Hepatocyte (in vitro differentiated cells): ENCODE measurements at regions not wholly inside any gene's neighbourhood (a gene's known extent, or its start where the extent isn't known, plus 50 kb on each side); places are given as distances from the start of the nearest gene placed in this dataset.
"Not testable (repeated sequence)": the region's sequence is repeated elsewhere in the genome, so short reads cannot be mapped to it uniquely, and the experiment has no call there.

Experiments used
- DNase-seq: peaks from one replicate; pipeline ENCODE4 v3.0.0-alpha.2; 2016; ENCODE audit warnings: low spot score
- H2AFZ ChIP-seq: fragments of 200-600 bp; sonication (generic); 2 replicates; pipeline ENCODE4 v1.6.0; 2016; ENCODE audit warnings: antibody characterized with exemption, mild to moderate bottlenecking
- H3K27ac ChIP-seq: fragments of 200-600 bp; sonication (generic); 2 replicates; pipeline ENCODE4 v1.5.1; 2016; ENCODE audit warnings: mild to moderate bottlenecking
- H3K27me3 ChIP-seq: fragments of 200-600 bp; sonication (generic); 2 replicates; pipeline ENCODE4 v1.6.1; 2016
- H3K36me3 ChIP-seq: fragments of 200-600 bp; sonication (generic); replicated peaks from 2 replicates; pipeline ENCODE4 v1.5.1; 2016; ENCODE audit warnings: low read depth; ENCODE audit not compliant: insufficient read depth
- H3K4me1 ChIP-seq: fragments of 200-600 bp; sonication (generic); 2 replicates; pipeline ENCODE4 v1.5.1; 2016; ENCODE audit warnings: mild to moderate bottlenecking, moderate library complexity; ENCODE audit not compliant: insufficient read depth
- H3K4me2 ChIP-seq: fragments of 200-600 bp; sonication (generic); 2 replicates; pipeline ENCODE4 v1.6.0; 2016
- H3K4me3 ChIP-seq: fragments of 200-600 bp; sonication (generic); 2 replicates; pipeline ENCODE4 v1.5.1; 2016; ENCODE audit warnings: mild to moderate bottlenecking
- H3K79me2 ChIP-seq: fragments of 200-600 bp; sonication (generic); 2 replicates; pipeline ENCODE4 v1.6.0; 2017; ENCODE audit warnings: mild to moderate bottlenecking
- H3K9me2 ChIP-seq: fragments of 200-600 bp; sonication (generic); replicated peaks from 2 replicates; pipeline ENCODE4 v1.6.0; 2017; ENCODE audit warnings: mild to moderate bottlenecking; ENCODE audit not compliant: insufficient read depth
- H3K9me3 ChIP-seq: fragments of 200-600 bp; sonication (generic); 2 replicates; pipeline ENCODE4 v1.5.1; 2016; ENCODE audit warnings: low read depth, mild to moderate bottlenecking
- H4K20me1 ChIP-seq: fragments of 200-600 bp; sonication (generic); 2 replicates; pipeline ENCODE4 v1.6.0; 2016; ENCODE audit warnings: mild to moderate bottlenecking; ENCODE audit not compliant: insufficient read depth, poor library complexity, severe bottlenecking
- EZH2 ChIP-seq: fragments of 200-600 bp; sonication (generic); IDR thresholded peaks from 2 replicates; pipeline ENCODE4 v1.6.1; 2016; ENCODE audit warnings: antibody characterized with exemption, mild to moderate bottlenecking, borderline replicate concordance
- EZH2phosphoT487 ChIP-seq: fragments of 200-600 bp; sonication (generic); IDR thresholded peaks from one replicate; pipeline ENCODE4 v1.6.1; 2018; ENCODE audit warnings: antibody characterized with exemption, mild to moderate bottlenecking, low read depth, moderate library complexity; ENCODE audit not compliant: unreplicated experiment, severe bottlenecking
- WGBS: methylation state at CpG from one replicate; pipeline ENCODE4 v1.1.6; 2016; ENCODE audit warnings: low lambda C conversion rate; ENCODE audit errors: missing lambda C conversion rate; 5-methylcytosine and 5-hydroxymethylcytosine counted together
- TF ChIP-seq, protein P1 (sequence below): fragments of 200-600 bp; sonication (generic); IDR thresholded peaks from 2 replicates; pipeline ENCODE4 v1.5.1; 2016; ENCODE audit warnings: antibody characterized with exemption, mild to moderate bottlenecking; ENCODE audit not compliant: poor library complexity

DNA sequence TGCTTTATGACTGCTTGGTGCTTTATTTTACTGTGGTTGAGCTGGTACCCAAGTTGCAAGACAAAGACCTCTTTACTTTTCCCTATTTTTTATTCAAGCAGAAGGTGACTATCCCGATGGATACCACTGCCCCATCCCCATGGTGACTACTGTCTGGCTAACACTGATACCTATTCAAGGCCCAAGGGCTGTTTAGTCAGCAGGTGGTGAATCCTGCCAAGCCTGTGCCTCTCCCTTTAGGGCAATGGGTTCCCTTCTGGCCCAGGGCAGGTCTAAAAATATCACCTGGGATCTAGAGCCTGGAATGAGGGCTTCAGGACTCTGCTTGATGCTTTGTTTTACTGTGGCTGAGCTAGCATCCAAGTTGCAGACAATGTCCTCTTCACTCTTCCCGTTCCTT is 510.0 kb upstream of the GRAMD2B start:
- H3K36me3 ChIP-seq = no peaks in the 10 kb centered on the region
- H3K27ac ChIP-seq = no peak overlapping the region
- H4K20me1 ChIP-seq = no peaks in the 10 kb centered on the region
- H3K9me2 ChIP-seq = no peaks in the 10 kb centered on the region
- no peaks in the 10 kb centered on the region for H3K9me3 ChIP-seq
- no peaks in the 10 kb centered on the region for H3K4me1 ChIP-seq
- no peaks in the 10 kb centered on the region for H3K27me3 ChIP-seq
- 92% methylated on average over 2 of the region's 2 CpGs for WGBS
- no peak for DNase-seq
- no peak overlapping the region for H3K4me2 ChIP-seq
- TF ChIP-seq EZH2phosphoT487 = no peak
- TF ChIP-seq, protein P1, sequence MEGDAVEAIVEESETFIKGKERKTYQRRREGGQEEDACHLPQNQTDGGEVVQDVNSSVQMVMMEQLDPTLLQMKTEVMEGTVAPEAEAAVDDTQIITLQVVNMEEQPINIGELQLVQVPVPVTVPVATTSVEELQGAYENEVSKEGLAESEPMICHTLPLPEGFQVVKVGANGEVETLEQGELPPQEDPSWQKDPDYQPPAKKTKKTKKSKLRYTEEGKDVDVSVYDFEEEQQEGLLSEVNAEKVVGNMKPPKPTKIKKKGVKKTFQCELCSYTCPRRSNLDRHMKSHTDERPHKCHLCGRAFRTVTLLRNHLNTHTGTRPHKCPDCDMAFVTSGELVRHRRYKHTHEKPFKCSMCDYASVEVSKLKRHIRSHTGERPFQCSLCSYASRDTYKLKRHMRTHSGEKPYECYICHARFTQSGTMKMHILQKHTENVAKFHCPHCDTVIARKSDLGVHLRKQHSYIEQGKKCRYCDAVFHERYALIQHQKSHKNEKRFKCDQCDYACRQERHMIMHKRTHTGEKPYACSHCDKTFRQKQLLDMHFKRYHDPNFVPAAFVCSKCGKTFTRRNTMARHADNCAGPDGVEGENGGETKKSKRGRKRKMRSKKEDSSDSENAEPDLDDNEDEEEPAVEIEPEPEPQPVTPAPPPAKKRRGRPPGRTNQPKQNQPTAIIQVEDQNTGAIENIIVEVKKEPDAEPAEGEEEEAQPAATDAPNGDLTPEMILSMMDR = no peak
- TF ChIP-seq EZH2 = no peak
- H3K79me2 ChIP-seq = no peaks in the 10 kb centered on the region
- H3K4me3 ChIP-seq = no peak overlapping the region
- no peak overlapping the region for H2AFZ ChIP-seq

DNA sequence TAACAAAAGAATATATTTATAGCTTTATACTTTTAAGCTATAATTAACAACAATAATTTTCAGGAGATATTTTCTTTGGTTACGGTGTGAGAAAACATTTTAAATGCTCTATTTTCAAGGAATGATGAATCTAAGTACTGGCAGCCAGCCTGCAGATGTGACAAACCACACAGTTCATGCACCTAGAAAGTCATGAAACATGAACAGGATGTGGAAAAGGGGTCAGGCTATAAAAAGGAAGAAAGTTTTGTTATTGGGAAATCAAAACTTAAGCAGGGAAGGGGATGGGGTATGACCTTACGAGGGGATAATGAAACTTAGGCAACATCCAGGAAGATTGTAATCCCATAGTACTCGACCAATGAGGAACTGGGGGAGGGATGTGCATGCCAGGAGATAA is 508.7 kb upstream of the GRAMD2B start:
- Histone ChIP-seq H4K20me1 (no peaks in the 10 kb centered on the region), H3K79me2 (no peaks in the 10 kb centered on the region), H2AFZ (no peak overlapping the region), H3K4me1 (no peaks in the 10 kb centered on the region), H3K4me2 (no peak overlapping the region), H3K4me3 (no peak overlapping the region), H3K9me3 (no peaks in the 10 kb centered on the region), H3K27ac (no peak overlapping the region), H3K9me2 (no peaks in the 10 kb centered on the region), H3K36me3 (no peaks in the 10 kb centered on the region), H3K27me3 (no peaks in the 10 kb centered on the region)
- no peak for DNase-seq
- WGBS = 91% methylated on average over 3 of the region's 3 CpGs
- TF ChIP-seq EZH2phosphoT487 (no peak), EZH2 (no peak)

DNA sequence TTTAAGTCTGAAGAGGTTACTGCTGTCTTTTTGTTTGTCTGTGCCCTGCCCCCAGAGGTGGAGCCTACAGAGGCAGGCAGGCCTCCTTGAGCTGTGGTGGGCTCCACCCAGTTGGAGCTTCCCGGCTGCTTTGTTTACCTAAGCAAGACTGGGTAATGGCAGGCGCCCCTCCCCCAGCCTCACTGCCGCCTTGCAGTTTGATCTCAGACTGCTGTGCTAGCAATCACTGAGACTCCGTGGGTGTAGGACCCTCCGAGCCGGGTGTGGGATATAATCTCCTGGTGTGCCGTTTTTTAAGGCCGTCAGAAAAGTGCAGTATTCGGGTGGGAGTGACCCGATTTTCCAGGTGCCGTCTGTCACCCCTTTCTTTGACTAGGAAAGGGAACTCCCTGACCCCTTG is 499.3 kb upstream of the GRAMD2B start:
- H3K27ac ChIP-seq, H3K27me3 ChIP-seq, H3K4me1 ChIP-seq, H3K79me2 ChIP-seq, H3K4me2 ChIP-seq, H3K9me3 ChIP-seq, DNase-seq, H3K36me3 ChIP-seq, H2AFZ ChIP-seq, H4K20me1 ChIP-seq, H3K9me2 ChIP-seq, H3K4me3 ChIP-seq: not testable (repeated sequence)
- 90% methylated on average over 11 of the region's 11 CpGs for WGBS

DNA sequence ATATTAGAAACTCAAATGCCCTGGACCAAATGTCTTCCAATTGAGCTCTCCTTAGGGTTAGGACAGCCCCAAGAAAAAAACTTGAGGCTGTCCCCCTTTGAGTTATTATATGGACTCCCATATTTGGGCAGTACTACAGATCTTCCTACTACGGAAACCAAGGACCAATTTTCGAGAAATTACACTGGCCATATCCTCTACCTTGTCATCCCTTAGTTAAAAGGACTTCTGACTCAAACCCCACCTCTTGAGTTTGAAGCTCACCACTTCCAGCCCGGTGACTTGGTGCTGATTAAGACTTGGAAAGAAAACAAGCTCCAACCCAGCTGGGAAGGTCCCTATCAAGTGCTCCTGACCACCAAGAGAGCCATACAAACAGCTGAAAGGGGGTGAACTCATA is 497.0 kb upstream of the GRAMD2B start:
- H3K4me3 ChIP-seq = no peak overlapping the region
- H3K4me2 ChIP-seq = no peak overlapping the region
- H3K27me3 ChIP-seq = no peaks in the 10 kb centered on the region
- H3K27ac ChIP-seq = no peak overlapping the region
- H4K20me1 ChIP-seq = no peaks in the 10 kb centered on the region
- H3K9me2 ChIP-seq = no peaks in the 10 kb centered on the region
- WGBS = 91% methylated on average over 3 of the region's 3 CpGs
- no peaks in the 10 kb centered on the region for H3K4me1 ChIP-seq
- TF ChIP-seq, protein P1 = no peak
- TF ChIP-seq EZH2 (no peak), EZH2phosphoT487 (no peak)
- H3K79me2 ChIP-seq = no peaks in the 10 kb centered on the region
- no peaks in the 10 kb centered on the region for H3K9me3 ChIP-seq
- DNase-seq = no peak
- no peak overlapping the region for H2AFZ ChIP-seq
- no peaks in the 10 kb centered on the region for H3K36me3 ChIP-seq

DNA sequence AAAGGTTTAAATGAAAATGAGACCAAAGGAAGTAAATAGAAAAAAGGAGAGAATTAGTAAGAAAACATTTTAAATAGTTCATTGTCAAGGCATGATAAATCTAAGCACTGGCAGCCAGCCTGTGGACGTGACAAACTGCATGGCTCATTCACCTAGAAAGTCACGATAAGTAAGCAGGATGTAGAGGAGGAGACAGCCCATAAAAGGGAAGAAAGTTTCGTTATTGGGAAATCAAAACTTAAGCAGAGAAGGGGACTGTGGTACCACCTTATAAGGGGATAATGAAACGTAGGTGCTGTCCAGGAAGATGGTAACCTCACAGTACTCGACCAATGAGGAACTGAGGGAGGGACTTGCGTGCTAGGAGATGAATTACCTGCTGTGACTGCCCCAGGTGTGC is 494.5 kb upstream of the GRAMD2B start:
- Histone ChIP-seq H3K79me2 (no peaks in the 10 kb centered on the region), H3K4me1 (no peaks in the 10 kb centered on the region), H3K4me2 (no peak overlapping the region), H3K27me3 (no peaks in the 10 kb centered on the region), H3K9me3 (no peaks in the 10 kb centered on the region), H3K27ac (no peak overlapping the region), H3K9me2 (no peaks in the 10 kb centered on the region), H2AFZ (no peak overlapping the region), H3K4me3 (no peak overlapping the region), H3K36me3 (no peaks in the 10 kb centered on the region), H4K20me1 (no peaks in the 10 kb centered on the region)
- TF ChIP-seq, protein P1 = no peak
- no peak for TF ChIP-seq EZH2phosphoT487
- no peak for TF ChIP-seq EZH2
- 84% methylated on average over 6 of the region's 6 CpGs for WGBS
- DNase-seq = no peak
